ENCODE measurements at regions not wholly inside any gene's neighbourhood (a gene's known extent, or its start where the extent isn't known, plus 50 kb on each side); places are given as distances from the start of the nearest gene placed in this dataset.
"Not testable (repeated sequence)": the region's sequence is repeated elsewhere in the genome, so short reads cannot be mapped to it uniquely, and the experiment has no call there.

DNA sequence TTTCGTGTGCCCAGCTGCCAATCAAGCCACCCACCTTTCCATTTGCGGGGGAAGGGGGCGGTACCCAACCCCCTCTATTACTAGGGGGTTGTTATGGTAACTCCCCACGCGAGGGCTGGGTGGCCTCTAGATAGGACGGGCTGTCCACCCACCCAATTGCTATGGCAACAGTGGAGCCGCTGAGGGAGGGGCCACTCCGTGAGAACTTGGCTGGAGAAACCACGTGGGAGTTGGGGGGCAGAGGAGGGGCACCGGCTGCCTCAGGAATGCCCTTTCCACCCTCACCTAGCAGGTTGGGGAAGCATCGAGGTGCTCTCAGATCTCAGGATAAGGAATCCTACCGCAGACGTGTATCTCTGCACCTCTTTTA is 220.0 kb upstream of the NOTCH2NLA start:
- POLR2A ChIA-PET; H3K4me1 Mint-ChIP-seq (ENCODE audit: low read depth); H3K27me3 Mint-ChIP-seq: not testable (repeated sequence)

DNA sequence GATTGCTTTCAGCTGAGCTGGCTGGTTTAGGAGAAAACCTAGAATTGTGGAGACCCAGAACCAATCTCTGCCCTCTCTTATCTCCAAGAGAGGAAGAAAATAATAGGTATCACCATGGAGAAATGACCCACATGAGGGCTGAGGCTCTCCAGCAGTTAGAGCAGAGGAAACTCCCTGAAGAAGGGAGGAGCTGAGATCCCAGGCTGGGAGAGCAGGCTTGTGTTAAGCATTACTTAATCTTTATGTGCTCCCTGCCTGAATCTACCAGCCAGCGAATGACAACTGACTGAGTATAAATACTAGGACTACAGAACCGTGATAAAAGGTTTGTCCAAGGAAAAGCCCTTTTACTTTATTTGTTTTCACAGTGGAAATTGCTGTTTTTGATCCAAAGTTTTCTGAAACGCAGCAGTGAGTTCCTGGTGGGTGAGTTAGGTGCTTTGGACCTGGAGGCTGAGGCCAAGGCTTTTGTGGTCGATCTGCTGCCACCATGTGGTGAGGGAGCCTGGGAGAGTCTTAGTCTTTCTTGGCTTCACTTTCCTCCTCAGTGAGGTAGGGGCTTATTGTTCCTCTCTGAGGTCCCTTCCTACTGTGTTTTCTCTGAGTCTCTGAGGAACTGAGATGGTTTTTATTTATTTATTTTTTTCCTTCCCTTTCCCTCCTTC is 219.5 kb upstream of the NOTCH2NLA start:
- H3K9me3 Mint-ChIP-seq, H3K27me3 Mint-ChIP-seq, H3K36me3 Mint-ChIP-seq: not testable (repeated sequence)

More for the DNA sequence above, 220.0 kb upstream of the NOTCH2NLA start:
- H3K9me3 Mint-ChIP-seq; DNase-seq; H3K36me3 Mint-ChIP-seq; H3K4me3 Mint-ChIP-seq; intact Hi-C loops (cut with micrococcal nuclease); H3K27ac Mint-ChIP-seq; CTCF ChIA-PET: not testable (repeated sequence)

DNA sequence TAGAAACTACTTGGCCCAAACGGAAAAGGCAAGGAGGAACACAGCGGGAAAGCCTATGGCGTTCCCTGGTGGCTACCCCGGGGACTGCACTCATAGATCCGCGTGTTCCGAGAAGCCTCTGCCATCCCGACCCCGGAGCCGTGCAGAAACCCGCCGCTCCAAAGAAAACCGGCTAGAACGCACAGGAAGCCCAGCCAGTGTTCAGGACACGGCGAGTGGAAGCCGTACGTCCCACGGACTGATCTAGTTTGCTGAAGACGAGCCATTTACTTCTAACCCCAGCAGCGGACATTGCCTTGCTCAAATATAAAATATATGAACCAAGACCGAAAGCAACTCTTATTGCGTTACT is 215.0 kb upstream of the NOTCH2NLA start:
- peak overlapping the region; percentile 58 for H3K27ac Mint-ChIP-seq
- H3K36me3 Mint-ChIP-seq; POLR2A ChIA-PET; H3K9me3 Mint-ChIP-seq; intact Hi-C loops (cut with micrococcal nuclease); H3K4me1 Mint-ChIP-seq (ENCODE audit: low read depth); CTCF ChIA-PET; H3K27me3 Mint-ChIP-seq: not testable (repeated sequence)
- H3K4me3 Mint-ChIP-seq: peak overlapping the region; percentile 78
- peak; percentile 50 for DNase-seq

More for the DNA sequence above, 219.5 kb upstream of the NOTCH2NLA start:
- H3K27ac Mint-ChIP-seq; POLR2A ChIA-PET; H3K4me1 Mint-ChIP-seq (ENCODE audit: low read depth); CTCF ChIA-PET; H3K4me3 Mint-ChIP-seq; intact Hi-C loops (cut with micrococcal nuclease): not testable (repeated sequence)
- peak; percentile 78 for DNase-seq

DNA sequence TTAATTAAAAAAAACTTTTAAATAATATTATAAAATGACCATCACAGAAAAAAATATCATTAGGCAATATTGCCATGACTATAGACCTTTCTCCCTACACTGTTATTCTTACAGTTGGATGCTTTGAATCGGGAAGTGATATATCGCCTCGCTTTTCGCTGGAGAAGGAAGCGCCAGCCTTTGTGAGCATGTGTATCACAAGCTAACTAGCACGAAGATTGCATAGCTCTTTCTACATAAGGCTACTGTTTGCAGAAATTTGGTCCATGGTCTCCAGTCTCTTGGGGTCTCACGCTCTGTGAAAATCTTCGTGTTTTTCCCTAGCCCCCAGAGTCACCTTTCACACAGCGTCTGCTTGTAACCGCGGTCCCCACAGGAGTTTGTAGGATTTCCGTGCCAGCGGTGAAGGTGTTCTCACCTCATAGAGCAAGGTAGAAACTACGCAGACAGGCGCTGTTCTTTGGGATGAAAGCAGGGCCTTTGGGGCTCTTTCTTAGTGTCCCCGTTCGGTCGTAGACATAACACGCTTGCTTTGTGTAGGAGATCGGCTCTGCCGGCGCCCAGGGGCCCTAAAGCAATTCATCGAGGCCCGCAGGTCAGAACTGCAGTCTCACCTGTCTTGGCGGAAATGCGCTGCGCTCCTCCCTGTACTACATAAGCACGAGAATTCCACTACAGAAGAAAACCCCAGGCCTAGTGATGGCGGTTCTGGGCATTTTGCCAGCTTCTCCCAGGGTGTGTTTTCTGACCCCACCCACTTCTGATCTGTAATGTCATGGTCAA is 214.5 kb upstream of the NOTCH2NLA start:
- H3K27ac Mint-ChIP-seq; H3K4me3 Mint-ChIP-seq; H3K27me3 Mint-ChIP-seq; H3K4me1 Mint-ChIP-seq (ENCODE audit: low read depth); H3K9me3 Mint-ChIP-seq; intact Hi-C loops (cut with micrococcal nuclease); H3K36me3 Mint-ChIP-seq; POLR2A ChIA-PET; CTCF ChIA-PET: not testable (repeated sequence)
- peak; percentile 13 for DNase-seq

DNA sequence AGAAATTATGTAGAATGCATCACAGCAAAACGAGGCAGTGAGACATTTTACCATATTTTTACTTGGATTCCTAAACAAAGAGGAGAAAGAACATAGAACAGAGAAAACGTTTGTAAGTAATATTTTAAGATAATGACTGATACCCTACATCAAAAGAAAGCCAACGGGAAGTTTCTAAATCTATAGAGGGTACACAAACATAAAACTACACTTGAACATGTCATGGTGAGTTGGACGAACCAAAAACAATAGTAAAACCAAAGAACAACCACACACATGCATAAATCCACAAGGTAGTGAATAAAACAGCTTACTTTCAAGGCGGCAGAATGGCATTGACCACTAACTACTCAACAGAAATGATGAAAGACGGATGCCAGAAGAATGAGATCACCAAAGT is 209.7 kb upstream of the NOTCH2NLA start:
- H3K9me3 Mint-ChIP-seq; DNase-seq; POLR2A ChIA-PET; H3K4me1 Mint-ChIP-seq (ENCODE audit: low read depth); H3K4me3 Mint-ChIP-seq; CTCF ChIA-PET; H3K36me3 Mint-ChIP-seq; intact Hi-C loops (cut with micrococcal nuclease); H3K27ac Mint-ChIP-seq; H3K27me3 Mint-ChIP-seq: not testable (repeated sequence)

DNA sequence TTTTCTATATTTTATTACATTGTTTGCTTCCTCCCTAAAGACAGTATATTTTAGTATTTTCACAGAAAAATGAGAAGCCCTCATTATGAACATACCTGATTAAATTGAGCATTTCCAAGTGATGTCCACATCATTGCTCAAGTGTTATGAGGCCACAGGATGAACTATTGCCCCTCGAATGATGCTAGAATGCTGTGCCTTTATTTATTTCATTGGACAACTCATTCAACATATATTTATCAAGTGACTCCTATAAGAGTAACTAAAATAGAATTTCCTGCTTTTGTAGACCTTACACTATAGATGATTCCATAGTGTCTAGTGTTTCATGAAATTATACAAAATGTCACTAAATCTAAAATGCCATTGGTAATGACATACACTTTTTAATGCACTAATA is 187.8 kb upstream of the NOTCH2NLA start:
- H3K36me3 Mint-ChIP-seq; intact Hi-C loops (cut with micrococcal nuclease); CTCF ChIA-PET; H3K4me3 Mint-ChIP-seq; H3K4me1 Mint-ChIP-seq (ENCODE audit: low read depth); H3K27me3 Mint-ChIP-seq; POLR2A ChIA-PET; H3K27ac Mint-ChIP-seq; DNase-seq; H3K9me3 Mint-ChIP-seq: not testable (repeated sequence)

DNA sequence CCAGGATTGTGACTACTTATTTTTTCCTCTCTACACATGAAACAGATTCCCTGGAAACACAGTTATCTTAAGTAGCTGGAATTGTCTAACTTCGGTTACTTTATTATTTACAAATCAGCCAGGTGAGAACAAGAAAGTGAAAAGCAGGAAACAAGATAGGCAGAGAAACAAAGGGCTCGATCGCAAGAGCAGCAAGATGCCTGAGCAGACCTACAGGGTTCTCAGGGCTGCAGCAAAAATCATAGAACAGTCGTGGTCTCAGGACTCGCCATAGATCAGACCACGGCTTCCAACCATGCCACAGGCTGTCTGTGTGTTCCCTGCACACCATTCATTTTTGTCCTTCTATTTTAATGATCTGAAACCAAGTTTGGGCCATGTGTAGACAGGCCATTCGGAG is 186.2 kb upstream of the NOTCH2NLA start:
- H3K27ac Mint-ChIP-seq, H3K9me3 Mint-ChIP-seq, H3K27me3 Mint-ChIP-seq: not testable (repeated sequence)

DNA sequence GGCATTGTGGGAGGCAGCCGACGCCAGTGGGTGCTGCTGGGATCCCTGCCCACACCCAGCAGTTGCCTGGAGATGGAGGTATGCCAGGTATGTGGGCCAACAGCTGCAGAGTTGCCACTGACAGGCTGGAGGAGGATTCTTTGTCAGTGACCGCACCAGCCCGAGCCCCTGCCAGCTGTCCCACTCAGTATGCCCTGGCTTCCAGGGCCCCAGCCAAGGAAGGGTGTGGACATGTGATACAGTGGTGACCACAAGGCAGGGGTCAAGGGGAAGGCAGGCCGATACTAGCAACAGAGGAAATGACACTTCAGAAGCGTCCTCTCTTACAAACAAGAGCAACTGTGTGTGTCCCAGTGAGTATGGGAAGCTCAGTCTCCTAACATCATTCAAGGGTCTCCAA is 185.1 kb upstream of the NOTCH2NLA start:
- H3K27me3 Mint-ChIP-seq; H3K36me3 Mint-ChIP-seq; CTCF ChIA-PET; POLR2A ChIA-PET; intact Hi-C loops (cut with micrococcal nuclease); H3K4me1 Mint-ChIP-seq (ENCODE audit: low read depth); H3K9me3 Mint-ChIP-seq; DNase-seq; H3K4me3 Mint-ChIP-seq: not testable (repeated sequence)
- peak overlapping the region; percentile 67 for H3K27ac Mint-ChIP-seq

More for the DNA sequence above, 186.2 kb upstream of the NOTCH2NLA start:
- H3K4me1 Mint-ChIP-seq (ENCODE audit: low read depth); CTCF ChIA-PET; POLR2A ChIA-PET; H3K36me3 Mint-ChIP-seq; DNase-seq; intact Hi-C loops (cut with micrococcal nuclease): not testable (repeated sequence)
- H3K4me3 Mint-ChIP-seq: peak overlapping the region; percentile 43

DNA sequence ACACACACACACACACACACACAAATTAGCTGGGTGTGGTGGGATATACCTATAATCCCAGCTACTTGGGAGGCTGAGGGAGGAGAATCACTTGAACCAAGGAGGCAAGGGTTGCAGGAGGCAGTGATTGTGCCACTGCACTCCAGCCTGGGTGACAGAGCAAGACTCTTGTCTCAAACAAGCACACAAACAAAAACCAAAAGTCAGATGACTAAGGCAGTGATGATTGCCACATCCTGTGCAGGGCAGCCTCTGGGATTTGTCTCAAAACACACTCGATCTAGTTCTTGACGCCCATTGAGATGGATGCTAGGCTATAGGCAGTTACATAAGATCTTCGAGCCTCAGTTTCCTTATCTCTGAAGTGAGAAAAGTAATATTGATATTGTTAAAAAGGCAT is 183.1 kb upstream of the NOTCH2NLA start:
- intact Hi-C loops (cut with micrococcal nuclease); POLR2A ChIA-PET; H3K9me3 Mint-ChIP-seq; H3K36me3 Mint-ChIP-seq; H3K27me3 Mint-ChIP-seq; CTCF ChIA-PET; H3K4me1 Mint-ChIP-seq (ENCODE audit: low read depth): not testable (repeated sequence)
- peak; percentile 71 for DNase-seq
- peak overlapping the region; percentile 70 for H3K27ac Mint-ChIP-seq
- H3K4me3 Mint-ChIP-seq: peak overlapping the region; percentile 61

DNA sequence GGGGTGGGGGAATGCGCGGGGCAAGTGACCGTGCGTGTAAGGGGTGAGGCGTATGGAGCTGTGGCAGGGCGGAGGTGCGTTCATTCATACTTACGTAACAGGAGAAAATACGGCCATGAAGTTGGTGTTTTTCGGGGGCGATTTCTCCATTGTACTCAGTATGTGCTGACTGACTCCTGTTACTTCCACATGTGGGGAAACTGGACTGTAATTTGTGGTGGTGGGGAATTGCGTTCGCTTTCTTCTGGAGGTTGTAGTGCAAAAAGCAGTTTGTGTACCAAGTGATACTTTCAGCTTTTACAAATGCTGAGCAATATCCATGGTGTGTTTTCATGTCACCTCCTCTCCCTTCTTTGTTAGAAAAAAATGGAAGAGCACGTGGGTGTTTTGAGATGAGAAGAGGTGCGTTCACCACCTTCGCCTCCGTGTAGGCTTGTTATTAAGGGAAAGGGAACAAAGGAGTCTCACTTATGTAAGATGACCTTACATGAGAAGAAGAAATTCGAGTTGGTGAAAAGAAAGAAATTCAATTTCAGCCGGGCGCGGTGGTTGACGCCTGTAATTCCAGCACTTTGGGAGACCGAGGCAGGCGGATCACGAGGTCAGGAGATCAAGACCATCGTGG is 181.1 kb upstream of the NOTCH2NLA start:
- H3K36me3 Mint-ChIP-seq; intact Hi-C loops (cut with micrococcal nuclease); H3K4me1 Mint-ChIP-seq (ENCODE audit: low read depth); H3K27me3 Mint-ChIP-seq; H3K9me3 Mint-ChIP-seq; CTCF ChIA-PET: not testable (repeated sequence)
- Mint-ChIP-seq H3K27ac (peak overlapping the region; percentile 82), H3K4me3 (peak overlapping the region; percentile 61)
- DNase-seq: peak; percentile 61
- POLR2A ChIA-PET: interaction anchor here (0.6 kb wide), 1 partner anchor 33 kb away, joined by 3 read pairs; no protein-coding TSS in a partner anchor

DNA sequence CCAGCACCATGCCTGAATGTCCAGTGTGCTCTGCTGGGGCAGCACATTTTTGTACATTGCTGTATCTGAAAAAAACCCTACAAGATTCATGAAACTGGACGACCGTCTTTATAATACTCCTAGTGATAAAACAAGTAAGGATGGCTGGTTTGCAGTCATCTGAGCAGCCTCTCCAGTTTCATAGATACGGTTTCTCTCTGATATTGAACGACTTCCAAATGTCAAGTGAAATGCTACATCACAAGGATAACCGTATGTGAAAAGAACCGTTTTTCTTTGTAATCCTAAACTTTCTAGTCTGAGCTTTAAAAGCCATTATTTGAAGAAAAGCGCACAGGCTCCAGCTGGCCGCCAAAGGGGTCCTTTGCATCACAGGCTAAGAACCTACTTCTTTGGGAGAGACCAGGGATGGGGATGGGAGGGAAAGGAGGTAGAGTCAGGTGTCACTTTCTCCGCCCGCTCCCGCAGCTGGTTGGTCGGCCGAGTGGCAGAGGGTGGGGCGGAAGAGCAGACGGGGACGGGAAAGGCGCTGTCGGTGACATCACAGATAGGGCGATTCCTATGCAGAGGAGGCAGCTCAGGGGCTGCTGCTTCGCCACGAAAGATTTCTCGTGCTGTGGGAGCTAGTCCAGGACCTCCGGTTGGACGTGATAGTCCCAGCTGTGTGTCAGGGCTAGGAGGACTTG is 180.4 kb upstream of the NOTCH2NLA start:
- intact Hi-C loops (cut with micrococcal nuclease); POLR2A ChIA-PET; H3K27me3 Mint-ChIP-seq; H3K4me1 Mint-ChIP-seq (ENCODE audit: low read depth); CTCF ChIA-PET; H3K36me3 Mint-ChIP-seq; H3K9me3 Mint-ChIP-seq: not testable (repeated sequence)
- peak; percentile 40 for DNase-seq
- peak overlapping the region; percentile 61 for H3K4me3 Mint-ChIP-seq
- H3K27ac Mint-ChIP-seq: peak overlapping the region; percentile 82

DNA sequence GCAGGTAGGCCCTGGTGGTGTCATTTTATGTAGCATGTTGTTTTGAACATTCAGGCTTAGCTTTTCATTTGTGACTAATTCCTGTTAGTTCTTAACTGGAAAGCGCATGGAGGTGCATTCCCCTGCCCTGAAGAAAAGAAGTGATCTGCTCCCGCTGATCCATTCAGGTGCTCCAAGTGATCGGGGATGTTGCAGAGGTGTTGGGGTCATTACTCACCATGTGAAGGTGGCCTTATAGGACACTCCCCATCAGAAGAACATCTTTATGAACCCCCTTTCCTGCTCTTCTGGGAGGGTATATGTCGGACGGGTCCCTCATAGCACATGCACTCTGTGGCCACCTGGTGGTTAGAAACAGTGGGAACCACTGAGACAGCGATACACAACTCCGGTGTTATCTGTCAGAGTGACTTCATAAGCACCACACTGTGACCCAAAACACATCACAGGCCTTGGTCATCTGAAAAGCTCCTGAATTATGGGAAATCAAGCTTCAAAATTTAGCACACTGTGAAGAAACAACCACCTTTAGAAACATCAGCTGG is 172.5 kb upstream of the NOTCH2NLA start:
- POLR2A ChIA-PET: interaction anchor here (1.2 kb wide), 1 partner anchor 14 kb away, joined by 5 read pairs; no protein-coding TSS in a partner anchor
- intact Hi-C loops (cut with micrococcal nuclease); H3K36me3 Mint-ChIP-seq; CTCF ChIA-PET; H3K27me3 Mint-ChIP-seq; H3K9me3 Mint-ChIP-seq: not testable (repeated sequence)
- peak overlapping the region; percentile 36 for H3K4me3 Mint-ChIP-seq
- peak overlapping the region; percentile 88 for H3K27ac Mint-ChIP-seq
- peak; percentile 60 for DNase-seq
- peaks cover 24% of the 10 kb centered on the region for H3K4me1 Mint-ChIP-seq (ENCODE audit: low read depth)
